NCI-H82 (cell line): ENCODE measurements at regions not wholly inside any gene's neighbourhood (a gene's known extent, or its start where the extent isn't known, plus 50 kb on each side); places are given as distances from the start of the nearest gene placed in this dataset.
"Not testable (repeated sequence)": the region's sequence is repeated elsewhere in the genome, so short reads cannot be mapped to it uniquely, and the experiment has no call there.

Experiments
- DNase-seq: peaks from one replicate; lab custom pipeline; 2025; lab: John Stamatoyannopoulos, UW

DNA sequence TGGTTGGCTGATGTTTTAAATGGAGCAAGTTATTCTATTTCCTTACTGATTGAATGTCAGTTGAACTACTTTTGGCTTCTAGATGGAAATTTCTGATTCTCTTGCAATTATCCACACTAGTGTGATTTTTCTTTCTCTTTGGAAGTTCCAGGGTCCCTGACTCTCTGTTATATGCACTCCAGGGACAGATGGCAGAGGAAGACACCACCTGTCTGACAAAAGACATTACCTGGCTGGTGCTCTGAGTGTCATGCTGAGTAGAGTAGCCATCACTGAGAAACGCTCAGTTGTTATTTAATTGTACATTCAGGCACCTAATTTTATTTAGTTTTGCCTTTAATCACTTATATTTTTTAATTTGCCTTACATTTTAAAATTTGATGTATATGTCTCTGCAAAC is 105.4 kb upstream of the TLL1 start:
- no peak for DNase-seq

- DNase-seq, result no peak
These were observed 104.8 kb upstream of the TLL1 start for GRCh38 chr4:165768281-165768680.

DNA sequence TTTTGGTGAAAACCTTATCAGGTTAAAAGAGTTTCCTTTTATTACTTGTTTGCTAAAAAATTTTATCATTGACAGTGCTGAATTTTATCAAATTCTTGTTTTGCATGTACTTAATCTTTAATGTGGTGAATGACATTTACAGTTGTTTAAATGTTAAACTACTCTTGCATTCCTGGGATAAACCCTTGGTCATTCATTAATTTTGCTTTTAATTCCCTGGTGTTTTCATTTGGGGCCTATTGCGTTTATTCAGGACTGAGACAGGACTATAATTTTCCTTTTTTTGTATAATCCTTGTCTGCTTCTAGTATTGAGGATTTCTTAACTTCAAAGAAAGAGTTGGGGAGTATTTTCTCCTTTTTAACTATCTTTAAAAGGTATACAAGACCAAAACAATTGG is 98.7 kb upstream of the TLL1 start:
- no peak for DNase-seq

- no peak for DNase-seq
These were observed 92.9 kb upstream of the TLL1 start for GRCh38 chr4:165779950-165780670.

DNA sequence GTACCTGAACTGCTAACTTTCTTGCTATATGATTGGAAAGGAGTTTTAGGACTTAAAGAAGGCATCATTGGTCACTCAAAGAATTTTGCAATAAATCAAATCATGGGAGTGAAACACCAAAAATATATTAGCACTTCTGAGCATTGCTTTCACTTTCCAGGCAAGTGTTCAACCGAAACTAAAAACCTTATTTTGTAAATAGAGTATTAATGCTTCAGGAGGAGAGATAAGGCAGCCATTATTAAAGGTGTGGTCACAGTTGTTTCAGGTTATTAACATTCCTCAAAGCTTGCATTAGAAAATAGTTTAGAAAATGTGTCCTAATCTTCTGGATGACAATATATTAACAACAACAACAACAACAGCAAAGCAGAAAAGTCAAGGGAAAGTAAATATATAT is 92.3 kb upstream of the TLL1 start:
- DNase-seq, result no peak

GRCh38 chr4:165782623-165783022 is 90.4 kb upstream of the TLL1 start:
- no peak for DNase-seq

- no peak for DNase-seq
These were observed 89.4 kb upstream of the TLL1 start for GRCh38 chr4:165783626-165784025.

DNA sequence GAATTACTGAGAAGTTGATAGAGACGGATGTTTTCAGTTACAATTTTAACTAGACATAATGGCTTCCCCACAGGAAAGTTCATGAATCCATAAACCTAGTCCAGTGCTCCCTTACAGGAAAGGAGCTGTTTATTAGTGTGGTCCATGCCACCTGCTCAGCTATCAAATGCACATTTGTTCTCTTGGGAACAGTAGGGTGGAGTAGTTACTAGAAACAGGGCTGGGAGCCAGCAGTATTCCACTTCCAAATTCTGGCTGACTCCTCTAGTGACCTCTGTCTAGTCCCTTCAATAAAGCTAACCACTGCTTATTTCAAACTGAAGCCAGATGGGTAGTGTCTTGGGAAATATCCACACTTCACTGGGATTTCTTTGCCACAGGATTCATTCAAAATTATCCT is 88.4 kb upstream of the TLL1 start:
- peak; percentile 14 for DNase-seq

- DNase-seq, result no peak
These were observed 87.7 kb upstream of the TLL1 start for GRCh38 chr4:165785337-165785736.

GRCh38 chr4:165787516-165788274 is 85.3 kb upstream of the TLL1 start:
- DNase-seq, result no peak

GRCh38 chr4:165788686-165789463 is 84.2 kb upstream of the TLL1 start:
- DNase-seq, result no peak

- no peak for DNase-seq
These were observed 79.8 kb upstream of the TLL1 start for GRCh38 chr4:165793236-165793635.

DNA sequence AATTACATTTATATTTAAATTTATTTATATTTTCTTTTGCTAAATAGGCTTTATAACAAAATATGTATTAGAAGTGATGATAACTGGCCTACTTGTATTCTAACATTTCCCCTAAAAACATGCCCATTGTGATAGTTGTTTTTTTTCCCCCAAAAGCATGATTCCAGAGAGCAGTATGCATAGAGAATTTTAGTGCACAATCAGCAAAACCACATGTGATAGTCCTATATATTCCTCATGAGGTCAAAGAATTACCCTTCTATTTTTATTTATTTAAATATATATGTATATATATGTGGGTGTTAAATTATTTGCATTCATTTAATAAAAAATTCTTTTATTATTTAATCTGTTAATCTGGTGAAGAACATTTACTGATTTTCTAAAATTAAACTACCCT is 78.2 kb upstream of the TLL1 start:
- DNase-seq, result no peak

- no peak for DNase-seq
These were observed 73.6 kb upstream of the TLL1 start for GRCh38 chr4:165799384-165799815.

- no peak for DNase-seq
These were observed 70.6 kb upstream of the TLL1 start for GRCh38 chr4:165802452-165802851.

- DNase-seq, result no peak
These were observed 70.0 kb upstream of the TLL1 start for GRCh38 chr4:165803005-165803404.

DNA sequence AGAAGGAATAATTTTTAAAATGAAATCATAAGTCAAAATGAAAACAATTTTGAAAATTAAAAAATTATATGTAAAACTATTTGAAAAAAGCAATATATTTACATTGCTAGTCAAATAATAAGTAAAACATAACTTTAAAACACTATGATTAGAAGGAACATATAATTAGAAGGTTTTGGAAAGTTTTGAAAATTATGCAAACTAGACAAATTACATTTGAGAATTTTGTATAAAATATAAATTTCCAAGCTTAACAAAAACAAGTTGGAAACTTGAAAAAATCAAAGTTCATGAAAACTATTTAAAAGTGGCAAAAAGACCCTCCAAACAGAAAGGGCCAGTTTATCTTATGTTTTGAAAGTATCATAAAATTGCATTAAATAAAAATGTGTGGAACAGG is 67.6 kb upstream of the TLL1 start:
- no peak for DNase-seq

DNA sequence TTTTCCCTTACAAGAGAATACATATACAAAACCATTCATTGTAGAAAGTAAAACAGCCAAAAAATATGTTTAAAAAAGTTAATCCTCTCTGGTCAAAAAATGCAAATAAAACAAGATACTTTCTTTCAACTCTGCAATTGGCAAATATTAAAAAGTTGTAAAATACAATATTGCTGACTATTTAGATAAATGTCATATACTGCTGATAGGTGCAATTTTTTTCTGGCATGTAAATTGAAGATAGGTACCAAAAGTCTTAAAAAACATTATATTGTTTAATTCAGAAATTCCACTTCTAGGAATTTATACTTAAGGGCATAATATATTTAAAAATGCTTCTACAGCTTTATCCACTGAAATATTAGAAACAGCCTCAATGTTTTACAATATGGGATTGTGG is 66.4 kb upstream of the TLL1 start:
- no peak for DNase-seq

GRCh38 chr4:165810726-165811125 is 62.3 kb upstream of the TLL1 start:
- DNase-seq, result no peak

- no peak for DNase-seq
These were observed 59.4 kb upstream of the TLL1 start for GRCh38 chr4:165813606-165814005.

DNA sequence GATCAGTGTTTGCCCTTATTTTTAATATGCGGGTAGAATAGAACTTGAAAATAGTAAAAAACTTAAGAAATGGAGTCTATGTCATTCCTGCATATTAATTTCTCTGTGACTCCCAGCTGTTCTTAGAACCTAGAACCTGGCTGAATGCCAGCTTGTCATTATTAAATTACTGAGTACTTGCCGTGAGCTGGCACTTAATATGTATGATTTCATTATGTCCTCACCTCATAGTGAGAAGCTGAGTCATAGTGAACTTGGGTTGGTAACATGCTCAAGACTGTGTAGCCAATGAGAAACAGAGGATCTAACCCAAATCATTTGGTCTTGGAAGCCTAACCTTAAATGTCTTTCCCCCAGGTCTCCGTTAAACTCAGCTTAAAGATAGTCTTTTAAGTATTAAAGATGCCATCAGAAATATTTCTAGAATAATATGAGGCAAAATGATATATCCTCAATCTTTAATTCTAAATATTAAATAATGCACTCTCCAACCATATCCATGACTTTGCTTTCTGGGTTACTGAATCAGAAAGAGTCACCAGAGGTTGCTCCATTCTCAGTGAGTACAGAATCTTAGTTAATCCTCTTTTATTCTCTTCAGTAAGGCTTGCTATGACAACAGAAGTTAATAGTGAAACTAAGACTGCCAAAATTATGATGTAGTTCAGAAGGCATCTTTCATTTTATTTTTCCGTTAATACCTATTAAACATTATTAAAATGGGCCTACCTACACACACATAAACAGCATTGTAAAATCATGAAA is 58.6 kb upstream of the TLL1 start:
- peak; percentile 35 for DNase-seq

DNA sequence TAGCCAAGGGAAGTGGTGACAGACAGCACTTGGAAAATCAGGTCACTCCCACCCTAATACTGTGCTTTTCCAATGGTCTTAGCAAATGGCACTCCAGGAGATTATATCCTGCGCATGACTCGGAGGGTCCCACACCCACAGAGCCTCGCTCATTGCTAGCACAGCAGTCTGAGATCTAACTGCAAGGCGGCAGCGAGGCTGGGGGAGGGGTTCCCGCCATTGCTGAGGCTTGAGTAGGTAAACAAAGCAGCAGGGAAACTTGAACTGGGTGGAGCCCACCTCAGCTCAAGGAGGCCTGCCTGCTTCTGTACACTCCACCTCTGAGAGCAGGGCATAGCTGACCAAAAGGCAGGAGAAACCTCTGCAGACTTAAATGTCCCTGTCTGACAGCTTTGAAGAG is 53.9 kb upstream of the TLL1 start:
- DNase-seq, result not testable (repeated sequence)
